ENCODE measurements at regions not wholly inside any gene's neighbourhood (a gene's known extent, or its start where the extent isn't known, plus 50 kb on each side); places are given as distances from the start of the nearest gene placed in this dataset.

GRCh38 chr6:25218346-25218745 lies 60.8 kb upstream of the CARMIL1 start:
- Histone ChIP-seq H3K9ac (replicated peaks in 1 of 4; ENCODE audit: extremely low read depth in 1 of 4, low read depth in 3 of 4, low read length in 3 of 4) (no peak overlapping the region), H4K20me1 (replicated peaks in 1 of 2; ENCODE audit: control insufficient read depth in 1 of 2, insufficient read depth in 2 of 2, low read length in 2 of 2) (no peaks in the 10 kb centered on the region), H3K36me3 (ENCODE audit: control insufficient read depth in 2 of 4, insufficient read depth in 4 of 4, low read length in 3 of 4) (no peaks in the 10 kb centered on the region), H2BK20ac (ENCODE audit: low read length) (no peak overlapping the region), H2AK5ac (ENCODE audit: low read depth, low read length) (no peak overlapping the region), H4K5ac (ENCODE audit: insufficient read length, low read depth, low read length) (no peak overlapping the region), H3K4me2 (ENCODE audit: insufficient read depth in 1 of 2, low read depth in 2 of 2, low read length in 2 of 2) (no peak overlapping the region), H3K27me3 (replicated peaks in 1 of 4; ENCODE audit: control insufficient read depth in 3 of 4, extremely low read depth in 1 of 4, insufficient read depth in 3 of 4, low read length in 3 of 4) (no peaks in the 10 kb centered on the region), H3K9me3 (ENCODE audit: insufficient read depth in 2 of 2, low read depth in 1 of 2, low read length in 1 of 2) (no peaks in the 10 kb centered on the region), H3K4me1 (replicated peaks in 1 of 4; ENCODE audit: control insufficient read depth in 3 of 4, insufficient read depth in 4 of 4, low read length in 3 of 4) (peaks cover 0 to 5% (median 0%) of the 10 kb centered on the region in 4 experiments; a peak in 1 of 7 replicates), H3K4ac (replicated peaks; ENCODE audit: insufficient read length, low read depth, low read length) (no peak overlapping the region), H4K91ac (replicated peaks; ENCODE audit: insufficient read length, low read length) (no peak overlapping the region), H2BK120ac (replicated peaks; ENCODE audit: low read depth, low read length) (no peak overlapping the region), H3K79me2 (ENCODE audit: control insufficient read depth in 1 of 2, insufficient read depth in 2 of 2, low read length in 2 of 2) (no peaks in the 10 kb centered on the region), H3K23ac (ENCODE audit: insufficient read length) (no peak overlapping the region), H2AFZ (ENCODE audit: low read length) (no peak overlapping the region), H3K27ac (ENCODE audit: low read depth, low read length) (no peak overlapping the region), H3K79me1 (ENCODE audit: low read depth, low read length) (no peaks in the 10 kb centered on the region), H3K56ac (replicated peaks; ENCODE audit: insufficient read length, low read depth, low read length) (no peak overlapping the region), H2BK15ac (ENCODE audit: low read length) (no peak overlapping the region), H3K14ac (ENCODE audit: insufficient read length) (no peak overlapping the region), H3K4me3 (ENCODE audit: extremely low read depth in 1 of 4, insufficient read depth in 2 of 4, low read depth in 3 of 4, low read length in 4 of 4) (no peak overlapping the region), H3K23me2 (ENCODE audit: low read depth, low read length) (no peaks in the 10 kb centered on the region), H2BK5ac (ENCODE audit: low read depth, low read length) (no peak overlapping the region), H4K8ac (ENCODE audit: extremely low read depth, insufficient read depth, low read length) (no peak overlapping the region), H2BK12ac (ENCODE audit: low read depth, low read length) (no peak overlapping the region), H3K18ac (ENCODE audit: extremely low read depth, low read length) (no peak overlapping the region)
- no peak for FAIRE-seq
- CTCF ChIA-PET (ENCODE audit: partially characterized antibody), result interaction anchor here (0.9 to 1.7 kb wide), 4 partner anchors 384 to 500 kb away, joined by 3 to 6 read pairs (median 4); no protein-coding TSS in a partner anchor
- TF ChIP-seq MAFK (IDR thresholded peaks at IDR 0.05; ENCODE audit: low read depth, low read length), result no peak
- no peak for TF ChIP-seq USF2 (IDR thresholded peaks at IDR 0.05; ENCODE audit: low read length)
- no peak for TF ChIP-seq SRF (IDR thresholded peaks at IDR 0.05; ENCODE audit: low read depth, low read length)
- WGBS, 2 experiments (ENCODE audit: extremely low coverage in 1 of 2, insufficient coverage in 1 of 2, insufficient read length in 1 of 2, insufficient replicate concordance in 2 of 2, low coverage in 1 of 2, low lambda C conversion rate in 2 of 2, missing lambda C conversion rate in 1 of 2), result 92% methylated on average over 12 of the region's 24 CpGs; no CpG with 5 or more reads in 1 of the 2 experiments
- DNase-seq (ENCODE audit: low read depth in 1 of 2, low spot score in 2 of 2), result no peak
- POLR2A ChIA-PET (ENCODE audit: partially characterized antibody), result no interaction called here

Measured in H1 (cell line).